Esophagus muscularis mucosa (tissue), 4 donors: ENCODE measurements at regions not wholly inside any gene's neighbourhood (a gene's known extent, or its start where the extent isn't known, plus 50 kb on each side); places are given as distances from the start of the nearest gene placed in this dataset.

Experiments
- CTCF ChIP-seq, 3 experiments: fragments of 200-600 bp in 2 of 3; fragments of 450-650 bp in 1 of 3; sonication (generic) in 2 of 3; IDR thresholded peaks; one replicate each; pipeline ENCODE4 v1.5.1; 2017 to 2019; ENCODE audit warnings: antibody characterized with exemption in 3 of 3, mild to moderate bottlenecking in 2 of 3, moderate library complexity in 1 of 3
- EP300 ChIP-seq: sonication (generic); formaldehyde crosslinking; IDR thresholded peaks from one replicate; pipeline ENCODE4 v1.6.1; 2017; ENCODE audit warnings: antibody characterized with exemption
- POLR2A ChIP-seq: fragments of 450-650 bp; IDR thresholded peaks from one replicate; pipeline ENCODE4 v1.6.1; 2017; ENCODE audit warnings: antibody characterized with exemption, moderate library complexity, mild to moderate bottlenecking, low read depth

- TF ChIP-seq CTCF (IDR thresholded peaks at IDR 0.05): no peak
- TF ChIP-seq POLR2A: no peak
- no peak for TF ChIP-seq EP300
Measured at GRCh38 chr11:82384308-82384707, 349.4 kb downstream of the FAM181B start.
